PC-9 (cell line): ENCODE measurements at regions not wholly inside any gene's neighbourhood (a gene's known extent, or its start where the extent isn't known, plus 50 kb on each side); places are given as distances from the start of the nearest gene placed in this dataset.

Experiments used
- BruUV-seq: library from RNA; stranded (reverse); fragments of 400-500 nt; replicated peaks from 2 replicates; lab custom pipeline; 2021; lab: Mats Ljungman, UMichigan
- CTCF ChIA-PET: fragments of 300-600 bp; sonication (Branson Sonifier 250); formaldehyde crosslinking; loops from one replicate; lab custom pipeline; 2022; ENCODE audit warnings: antibody characterized with exemption; lab: Charles Lee
- POLR2A ChIA-PET: fragments of 300-600 bp; sonication (Branson Sonifier 250); formaldehyde crosslinking; loops from one replicate; lab custom pipeline; 2022; ENCODE audit warnings: antibody characterized with exemption; ENCODE audit not compliant: unreplicated experiment; lab: Charles Lee
- DNase-seq, 2 experiments: peaks; one replicate each; pipeline versions ENCODE4 v3.0.0 to v3.0.0-alpha.2; 2015 to 2022; ENCODE audit warnings: mixed read lengths in 1 of 2
- H2AFZ ChIP-seq: fragments of 200-600 bp; sonication (generic); 2 replicates; pipeline ENCODE4 v1.8.1; 2017; ENCODE audit warnings: antibody characterized with exemption
- H3F3A ChIP-seq: fragments of 200-600 bp; sonication (generic); 2 replicates; pipeline ENCODE4 v1.8.1; 2017; ENCODE audit warnings: antibody characterized with exemption, mild to moderate bottlenecking, low read depth; ENCODE audit not compliant: insufficient read depth
- H3K27ac ChIP-seq: fragments of 200-600 bp; sonication (generic); 2 replicates; pipeline ENCODE4 v1.6.1; 2016; ENCODE audit warnings: mixed run types
- H3K27me3 ChIP-seq: fragments of 200-600 bp; sonication (generic); 2 replicates; pipeline ENCODE4 v1.6.1; 2016; ENCODE audit warnings: low read depth, mixed run types; ENCODE audit not compliant: insufficient read depth
- H3K36me3 ChIP-seq: fragments of 200-600 bp; sonication (generic); 2 replicates; pipeline ENCODE4 v1.6.1; 2016; ENCODE audit warnings: low read depth, mixed run types
- H3K4me1 ChIP-seq: fragments of 200-600 bp; sonication (generic); replicated peaks from 2 replicates; pipeline ENCODE4 v1.6.1; 2016; ENCODE audit warnings: mixed run types; ENCODE audit not compliant: insufficient read depth
- H3K4me2 ChIP-seq: fragments of 200-600 bp; sonication (generic); 2 replicates; pipeline ENCODE4 v1.6.1; 2017; ENCODE audit warnings: mixed run types
- H3K4me3 ChIP-seq: fragments of 200-600 bp; sonication (generic); 2 replicates; pipeline ENCODE4 v1.6.1; 2016; ENCODE audit warnings: mixed run types
- H3K79me2 ChIP-seq: fragments of 200-600 bp; sonication (generic); 2 replicates; pipeline ENCODE4 v1.6.1; 2017; ENCODE audit warnings: low read depth, mixed run types
- H3K9me2 ChIP-seq: fragments of 200-600 bp; sonication (generic); 2 replicates; pipeline ENCODE4 v1.8.1; 2017; ENCODE audit warnings: mild to moderate bottlenecking; ENCODE audit not compliant: insufficient read depth
- H3K9me3 ChIP-seq: fragments of 200-600 bp; sonication (generic); 2 replicates; pipeline ENCODE4 v1.8.1; 2016; ENCODE audit warnings: low read depth; ENCODE audit not compliant: insufficient read depth
- H4K20me1 ChIP-seq: fragments of 200-600 bp; sonication (generic); 2 replicates; pipeline ENCODE4 v1.8.1; 2017; ENCODE audit not compliant: insufficient read depth
- CTCF ChIP-seq: fragments of 200-600 bp; sonication (generic); conservative IDR thresholded peaks from 2 replicates; pipeline ENCODE4 v1.6.1; 2017; ENCODE audit warnings: mixed run types, antibody characterized with exemption, mild to moderate bottlenecking, moderate library complexity
- EZH2 ChIP-seq: fragments of 200-600 bp; sonication (generic); IDR thresholded peaks from 2 replicates; pipeline ENCODE4 v1.8.0; 2017; ENCODE audit warnings: antibody characterized with exemption, low read depth
- intact Hi-C: fragments of 100-400 bp; cut with micrococcal nuclease; formaldehyde crosslinking; loops from one replicate; pipeline ENCODE4 v1.10.0; 2022; ENCODE audit not compliant: unreplicated experiment

- H3K9me3 ChIP-seq: no peaks in the 10 kb centered on the region; the same call in 1 of the 2 replicates
- H3K27ac ChIP-seq: no peak overlapping the region
- H3K9me2 ChIP-seq: no peaks in the 10 kb centered on the region
- H3F3A ChIP-seq: no peaks in the 10 kb centered on the region
- ChIA-PET CTCF (no interaction called here), POLR2A (no interaction called here)
- 0 out of 2 replicates have a peak, but pooled peaks cover 6% of the 10 kb centered on the region for H3K4me1 ChIP-seq
- no TSS peak for BruUV-seq
- TF ChIP-seq CTCF: no peak
- no peak for TF ChIP-seq EZH2
- H3K4me2 ChIP-seq: no peak overlapping the region
- no peak for DNase-seq
- no peaks in the 10 kb centered on the region for H4K20me1 ChIP-seq
- no peak overlapping the region for H3K4me3 ChIP-seq
- H3K27me3 ChIP-seq: no peaks in the 10 kb centered on the region
- H3K36me3 ChIP-seq: no peaks in the 10 kb centered on the region
- no peak overlapping the region for H2AFZ ChIP-seq
- H3K79me2 ChIP-seq: no peaks in the 10 kb centered on the region
- intact Hi-C loops: no loop called here
Observed at GRCh38 chr5:107263387-107264018, 407.2 kb downstream of the EFNA5 start.

GRCh38 chr5:107257885-107258520, 412.7 kb downstream of the EFNA5 start:
- intact Hi-C loops: no loop called here

GRCh38 chr5:107254902-107255234, 415.9 kb downstream of the EFNA5 start:
- intact Hi-C loops: no loop called here
- BruUV-seq: no TSS peak
- H3K27ac ChIP-seq: no peak overlapping the region
- TF ChIP-seq CTCF: no peak
- no peak for TF ChIP-seq EZH2
- DNase-seq: no peak
- H3F3A ChIP-seq: no peaks in the 10 kb centered on the region
- no peaks in the 10 kb centered on the region for H3K36me3 ChIP-seq
- H3K9me3 ChIP-seq: 0 out of 2 replicates have a peak, but pooled peaks cover 3% of the 10 kb centered on the region
- no peaks in the 10 kb centered on the region for H3K4me1 ChIP-seq
- H4K20me1 ChIP-seq: no peaks in the 10 kb centered on the region
- no peak overlapping the region for H3K4me2 ChIP-seq
- no peak overlapping the region for H3K4me3 ChIP-seq
- ChIA-PET CTCF (no interaction called here), POLR2A (no interaction called here)
- no peak overlapping the region for H2AFZ ChIP-seq
- no peaks in the 10 kb centered on the region for H3K27me3 ChIP-seq
- no peaks in the 10 kb centered on the region for H3K9me2 ChIP-seq
- no peaks in the 10 kb centered on the region for H3K79me2 ChIP-seq

More at GRCh38 chr5:107257885-107258520, 412.7 kb downstream of the EFNA5 start:
- Histone ChIP-seq H3K36me3 (no peaks in the 10 kb centered on the region), H3K79me2 (no peaks in the 10 kb centered on the region), H3K27me3 (no peaks in the 10 kb centered on the region), H3K9me2 (no peaks in the 10 kb centered on the region), H3K9me3 (no peaks in the 10 kb centered on the region; the same call in 1 of the 2 replicates), H3K4me3 (no peak overlapping the region), H4K20me1 (no peaks in the 10 kb centered on the region), H3F3A (no peaks in the 10 kb centered on the region), H3K4me2 (no peak overlapping the region), H3K4me1 (no peaks in the 10 kb centered on the region), H2AFZ (no peak overlapping the region), H3K27ac (no peak overlapping the region)
- ChIA-PET POLR2A (interaction anchor here (0.7 kb wide), 1 partner anchor 113 kb away, joined by 3 read pairs; no protein-coding TSS in a partner anchor), CTCF (no interaction called here)
- BruUV-seq: no TSS peak
- no peak for TF ChIP-seq EZH2
- no peak for TF ChIP-seq CTCF
- no peak for DNase-seq
